HepG2 (cell line): ENCODE measurements at regions not wholly inside any gene's neighbourhood (a gene's known extent, or its start where the extent isn't known, plus 50 kb on each side); places are given as distances from the start of the nearest gene placed in this dataset.

ENCODE experiments used
- ATAC-seq: fragments of 200-7000 bp; cut with Tn5 transposase; 3 replicates; pipeline ENCODE4 v1.9.1; 2020; ENCODE audit warnings: mild to moderate bottlenecking, moderate library complexity
- BruUV-seq: library from RNA; stranded (reverse); fragments of 400-500 nt; replicated peaks from 2 replicates; lab custom pipeline; 2021; lab: Mats Ljungman, UMichigan
- CTCF ChIA-PET: fragments of 300-600 bp; formaldehyde crosslinking; extraction: SDS; loops from one replicate; lab custom pipeline; 2021; ENCODE audit warnings: low total read pairs, inconsistent platforms, low intra/inter-chr PET ratio; lab: Yijun Ruan, JAX
- POLR2A ChIA-PET: fragments of 350-600 bp; sonication (Branson Sonifier 250); formaldehyde crosslinking; loops from one replicate; lab custom pipeline; 2020; ENCODE audit warnings: antibody characterized with exemption, inconsistent platforms; lab: Yijun Ruan, JAX
- DNase-seq: peaks from one replicate; pipeline ENCODE4 v3.0.0-alpha.2; 2015; ENCODE audit warnings: low spot score
- FAIRE-seq: peaks from 3 replicates; lab custom pipeline; 2011; peaks lifted over from hg19 to GRCh38; lab: Jason Lieb, UNC
- H2AFZ ChIP-seq: one replicate; pipeline ENCODE4 v1.6.1; 2011; ENCODE audit warnings: low read length, inconsistent platforms
- H3K27ac ChIP-seq: fragments of 300-600 bp; 3 replicates; pipeline ENCODE4 v1.8.0; 2011; ENCODE audit warnings: mixed run types, mild to moderate bottlenecking, mixed read lengths, low read length, inconsistent platforms; ENCODE audit not compliant: insufficient read depth; ENCODE audit errors: extremely low read length
- H3K27me3 ChIP-seq, 2 experiments: fragments of 200-600 bp in 1 of 2; 2 replicates in 1 of 2; 3 replicates in 1 of 2; pipeline versions ENCODE4 v1.6.0 to v1.8.0; 2011; ENCODE audit warnings: low read length in 2 of 2, mild to moderate bottlenecking in 2 of 2, moderate library complexity in 2 of 2, inconsistent platforms in 1 of 2; ENCODE audit not compliant: insufficient read depth in 2 of 2, control insufficient read depth in 1 of 2
- H3K36me3 ChIP-seq, 2 experiments: fragments of 200-600 bp in 1 of 2; replicated peaks in 1 of 2; 2 replicates in 1 of 2; 3 replicates in 1 of 2; pipeline versions ENCODE4 v1.5.1 to v1.8.0; 2011; ENCODE audit warnings: low read length in 2 of 2, inconsistent platforms in 1 of 2; ENCODE audit not compliant: insufficient read depth in 2 of 2, control insufficient read depth in 1 of 2
- H3K4me1 ChIP-seq: 2 replicates; pipeline ENCODE4 v1.5.1; 2012; ENCODE audit warnings: low read length, inconsistent platforms; ENCODE audit not compliant: insufficient read depth
- H3K4me2 ChIP-seq: 2 replicates; pipeline ENCODE4 v1.6.0; 2011; ENCODE audit warnings: low read depth, low read length, inconsistent platforms
- H3K4me3 ChIP-seq, 3 experiments: fragments of 200-600 bp in 1 of 3; sonication (generic), shearing (Covaris generic) in 1 of 3; replicated peaks in 1 of 3; 2 replicates each; pipeline ENCODE4 v1.5.1; 2011 to 2016; ENCODE audit warnings: low read length in 3 of 3, inconsistent platforms in 2 of 3, low read depth in 2 of 3, mild to moderate bottlenecking in 2 of 3, control low read depth in 1 of 3, mixed read lengths in 1 of 3; ENCODE audit not compliant: insufficient read depth in 1 of 3
- H3K79me2 ChIP-seq: one replicate; pipeline ENCODE4 v1.6.1; 2011; ENCODE audit warnings: low read length, inconsistent platforms; ENCODE audit not compliant: insufficient read depth
- H3K9ac ChIP-seq: 2 replicates; pipeline ENCODE4 v1.6.0; 2011; ENCODE audit warnings: mild to moderate bottlenecking, low read depth, low read length, inconsistent platforms; ENCODE audit not compliant: insufficient read depth
- H3K9me3 ChIP-seq: 2 replicates; pipeline ENCODE4 v1.5.1; 2012; ENCODE audit warnings: mild to moderate bottlenecking, low read length
- H4K20me1 ChIP-seq: 2 replicates; pipeline ENCODE4 v1.6.0; 2011; ENCODE audit warnings: inconsistent platforms, mild to moderate bottlenecking, low read length, moderate library complexity; ENCODE audit not compliant: insufficient read depth
- DMTF1 ChIP-seq: sonication (generic); formaldehyde crosslinking; IDR thresholded peaks from 2 replicates; pipeline ENCODE4 v1.4.0; 2020; ENCODE audit warnings: mild to moderate bottlenecking, missing genetic modification reagents
- EHMT2 ChIP-seq: fragments of 200-600 bp; sonication (generic); IDR thresholded peaks from 2 replicates; pipeline ENCODE4 v1.7.0; 2017; ENCODE audit warnings: antibody characterized with exemption, low read depth, low read length, borderline replicate concordance
- FOXA3 ChIP-seq: IDR thresholded peaks from 2 replicates; pipeline ENCODE4 v1.6.1; 2016; ENCODE audit warnings: missing genetic modification reagents, missing compliant biosample characterization
- MIXL1 ChIP-seq: IDR thresholded peaks from 2 replicates; pipeline ENCODE4 v1.6.1; 2016
- PLSCR1 ChIP-seq: sonication (generic); formaldehyde crosslinking; IDR thresholded peaks from 2 replicates; pipeline ENCODE4 v1.5.0; 2020; ENCODE audit warnings: missing genetic modification reagents, mild to moderate bottlenecking, borderline replicate concordance
- PRMT3 ChIP-seq: sonication (generic); formaldehyde crosslinking; IDR thresholded peaks from 2 replicates; pipeline ENCODE4 v1.8.1; 2022; ENCODE audit warnings: low read depth, mild to moderate bottlenecking, moderate library complexity, missing genetic modification reagents, borderline replicate concordance
- SMARCC2 ChIP-seq: fragments of 450-650 bp; IDR thresholded peaks from 2 replicates; pipeline ENCODE4 v1.6.1; 2017; ENCODE audit warnings: antibody characterized with exemption, mild to moderate bottlenecking
- ZBED4 ChIP-seq: sonication (generic); formaldehyde crosslinking; IDR thresholded peaks from 2 replicates; pipeline ENCODE4 v1.4.0; 2020; ENCODE audit warnings: missing genetic modification reagents, borderline replicate concordance
- ZNF75D ChIP-seq: sonication (generic); formaldehyde crosslinking; IDR thresholded peaks from 2 replicates; pipeline ENCODE4 v1.8.1; 2023; ENCODE audit warnings: missing genetic modification reagents, mild to moderate bottlenecking, borderline replicate concordance
- ZNF775 ChIP-seq: sonication (generic); formaldehyde crosslinking; IDR thresholded peaks from 2 replicates; pipeline ENCODE4 v1.4.0; 2020; ENCODE audit warnings: missing genetic modification reagents, mild to moderate bottlenecking, moderate library complexity, borderline replicate concordance
- ZXDC ChIP-seq: sonication (generic); formaldehyde crosslinking; IDR thresholded peaks from 2 replicates; pipeline ENCODE4 v1.5.0; 2020; ENCODE audit warnings: mild to moderate bottlenecking, missing genetic modification reagents
- WGBS: methylation state at CpG from one replicate; pipeline ENCODE4 v1.1.6; 2017; ENCODE audit warnings: low lambda C conversion rate; 5-methylcytosine and 5-hydroxymethylcytosine counted together
- in situ Hi-C: cut with HindIII; loops from 2 replicates; pipeline ENCODE4 v1.10.0; 2017; ENCODE audit warnings: low pct_unique_long_range_greater_than_20kb; ENCODE audit not compliant: extremely low pct_ligation_motif_present
- intact Hi-C: fragments of 100-400 bp; cut with micrococcal nuclease; formaldehyde crosslinking; loops from one replicate; pipeline ENCODE4 v1.10.0; 2022; ENCODE audit not compliant: unreplicated experiment

GRCh38 chr7:35379481-35379880 lies 125.6 kb upstream of the TBX20 start:
- Histone ChIP-seq H3K4me3 (no peak overlapping the region), H3K9me3 (no peaks in the 10 kb centered on the region), H3K27ac (no peak overlapping the region), H3K4me1 (no peaks in the 10 kb centered on the region), H3K4me2 (no peak overlapping the region), H4K20me1 (no peaks in the 10 kb centered on the region), H3K27me3 (no peaks in the 10 kb centered on the region; a peak in 1 of 5 replicates), H3K79me2 (no peaks in the 10 kb centered on the region), H3K36me3 (no peaks in the 10 kb centered on the region), H2AFZ (no peak overlapping the region), H3K9ac (no peak overlapping the region)
- no peak for ATAC-seq
- CTCF ChIA-PET: no interaction called here
- TF ChIP-seq ZNF775 (no peak), FOXA3 (CRISPR knock-in tag) (no peak), MIXL1 (no peak), ZXDC (CRISPR knock-in tag) (no peak), PLSCR1 (CRISPR knock-in tag) (no peak), ZBED4 (CRISPR knock-in tag) (no peak), SMARCC2 (no peak), DMTF1 (CRISPR knock-in tag) (no peak), EHMT2 (no peak), PRMT3 (CRISPR knock-in tag) (no peak), ZNF75D (CRISPR knock-in tag) (no peak)
- in situ Hi-C loops: no loop called here
- POLR2A ChIA-PET: no interaction called here
- BruUV-seq: no TSS peak
- intact Hi-C loops: no loop called here
- no peak for FAIRE-seq
- WGBS: 51% methylated on average over 3 of the region's 3 CpGs
- no peak for DNase-seq
